Activated naive CD4-positive, alpha-beta T cell treated with anti-CD3 and anti-CD28 coated beads, Interleukin-2, amount 10 ng/mL, durations not matched to agents 7 days and 5 days (primary cell): ENCODE measurements at regions not wholly inside any gene's neighbourhood (a gene's known extent, or its start where the extent isn't known, plus 50 kb on each side); places are given as distances from the start of the nearest gene placed in this dataset.

Experiments
- CTCF ChIA-PET: fragments of 350-600 bp; sonication (Branson Sonifier 250); formaldehyde crosslinking; loops from one replicate; lab custom pipeline; 2021; ENCODE audit warnings: antibody characterized with exemption; lab: Charles Lee
- DNase-seq: peaks from one replicate; pipeline ENCODE4 v3.0.0-alpha.2; 2020
- H3K27ac Mint-ChIP-seq: one replicate; pipeline ENCODE4 v1.8.0; 2021; ENCODE audit warnings: mild to moderate bottlenecking, moderate library complexity, mixed read lengths
- H3K27me3 Mint-ChIP-seq: one replicate; pipeline ENCODE4 v1.8.0; 2021; ENCODE audit warnings: mild to moderate bottlenecking, mixed read lengths
- H3K36me3 Mint-ChIP-seq: one replicate; pipeline ENCODE4 v1.8.0; 2021; ENCODE audit warnings: mixed read lengths
- H3K4me1 Mint-ChIP-seq: one replicate; pipeline ENCODE4 v1.8.0; 2021; ENCODE audit warnings: mixed read lengths
- H3K4me3 Mint-ChIP-seq: one replicate; pipeline ENCODE4 v1.8.0; 2021; ENCODE audit warnings: mild to moderate bottlenecking, moderate library complexity, mixed read lengths
- H3K9me3 Mint-ChIP-seq: one replicate; pipeline ENCODE4 v1.8.0; 2021; ENCODE audit warnings: mixed read lengths

- Mint-ChIP-seq H3K4me3 (no peak overlapping the region), H3K36me3 (no peaks in the 10 kb centered on the region)
- CTCF ChIA-PET, result interaction anchor here (0.6 kb wide), 1 partner anchor 17 kb away, joined by 3 read pairs; no protein-coding TSS in a partner anchor
These were observed 57.6 kb downstream of the JRKL start for GRCh38 chr11:96447208-96448110.

DNA sequence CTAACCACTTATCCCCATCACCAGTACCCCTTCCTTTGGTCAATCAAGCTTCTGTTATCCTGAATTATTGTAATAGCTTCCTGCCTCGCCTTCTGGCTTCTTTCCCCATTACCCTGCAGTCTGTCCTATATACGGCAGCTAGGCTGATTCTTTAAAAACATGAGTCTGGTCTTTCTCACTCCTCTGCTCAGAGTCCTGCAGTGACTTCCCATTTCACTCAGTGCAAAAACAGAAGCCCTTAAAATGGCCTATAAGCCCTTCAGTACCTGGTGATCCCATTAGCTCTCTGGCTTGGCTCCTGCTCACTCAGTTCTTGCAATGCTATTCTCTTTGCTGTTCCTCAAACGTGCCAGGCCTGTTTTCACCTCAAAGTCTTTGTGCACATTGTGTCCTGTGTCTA, 58.4 kb downstream of the JRKL start:
- Mint-ChIP-seq H3K27me3 (peaks cover 15% of the 10 kb centered on the region), H3K4me3 (no peak overlapping the region), H3K36me3 (no peaks in the 10 kb centered on the region), H3K27ac (no peak overlapping the region), H3K4me1 (no peaks in the 10 kb centered on the region), H3K9me3 (no peaks in the 10 kb centered on the region)
- CTCF ChIA-PET, result interaction anchor here (0.6 kb wide), 1 partner anchor 16 kb away, joined by 3 read pairs; no protein-coding TSS in a partner anchor
- DNase-seq, result no peak

More at GRCh38 chr11:96447208-96448110, 57.6 kb downstream of the JRKL start:
- Mint-ChIP-seq H3K4me1 (no peaks in the 10 kb centered on the region), H3K27ac (no peak overlapping the region), H3K27me3 (peaks cover 15% of the 10 kb centered on the region), H3K9me3 (no peaks in the 10 kb centered on the region)
- no peak for DNase-seq

- no peak overlapping the region for H3K27ac Mint-ChIP-seq
- no peaks in the 10 kb centered on the region for H3K9me3 Mint-ChIP-seq
- H3K4me1 Mint-ChIP-seq, result no peaks in the 10 kb centered on the region
- H3K27me3 Mint-ChIP-seq, result peaks cover 14% of the 10 kb centered on the region
- no peak for DNase-seq
- CTCF ChIA-PET, result no interaction called here
- H3K36me3 Mint-ChIP-seq, result no peaks in the 10 kb centered on the region
- no peak overlapping the region for H3K4me3 Mint-ChIP-seq
These were observed 66.3 kb downstream of the JRKL start for GRCh38 chr11:96456111-96456510.

DNA sequence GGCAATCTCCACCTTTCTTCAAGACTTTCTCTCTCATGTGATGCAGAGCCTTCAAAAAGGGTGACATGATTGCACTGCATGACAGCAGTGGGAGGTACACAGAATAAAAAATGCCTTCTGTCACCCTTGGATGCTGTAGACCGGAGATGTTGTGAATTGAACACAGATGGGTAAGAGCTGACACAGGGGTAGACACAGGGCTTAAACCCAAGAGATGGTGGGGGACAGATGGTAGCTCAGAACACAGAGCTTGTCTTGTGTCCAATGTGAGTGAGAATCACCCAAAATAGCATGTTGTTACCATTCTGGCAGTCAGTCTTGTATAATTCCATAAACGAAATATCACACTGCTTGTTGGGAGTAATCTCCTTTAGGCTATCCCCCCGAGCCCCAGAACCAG, 69.9 kb downstream of the JRKL start:
- Mint-ChIP-seq H3K27ac (no peak overlapping the region), H3K9me3 (no peaks in the 10 kb centered on the region), H3K27me3 (peaks cover 14% of the 10 kb centered on the region), H3K4me3 (no peak overlapping the region), H3K4me1 (peaks cover 6% of the 10 kb centered on the region), H3K36me3 (no peaks in the 10 kb centered on the region)
- no peak for DNase-seq
- CTCF ChIA-PET, result no interaction called here

- CTCF ChIA-PET, result interaction anchor here (0.7 to 1.8 kb wide), 6 partner anchors 8 to 679 kb away, joined by 3 to 8 read pairs (median 3); no protein-coding TSS in a partner anchor
- H3K36me3 Mint-ChIP-seq, result no peaks in the 10 kb centered on the region
- no peak overlapping the region for H3K27ac Mint-ChIP-seq
- no peak overlapping the region for H3K4me3 Mint-ChIP-seq
- DNase-seq, result no peak
- H3K4me1 Mint-ChIP-seq, result peaks cover 7% of the 10 kb centered on the region
- H3K27me3 Mint-ChIP-seq, result peaks cover 11% of the 10 kb centered on the region
- no peaks in the 10 kb centered on the region for H3K9me3 Mint-ChIP-seq
These were observed 72.1 kb downstream of the JRKL start for GRCh38 chr11:96461871-96462270.

DNA sequence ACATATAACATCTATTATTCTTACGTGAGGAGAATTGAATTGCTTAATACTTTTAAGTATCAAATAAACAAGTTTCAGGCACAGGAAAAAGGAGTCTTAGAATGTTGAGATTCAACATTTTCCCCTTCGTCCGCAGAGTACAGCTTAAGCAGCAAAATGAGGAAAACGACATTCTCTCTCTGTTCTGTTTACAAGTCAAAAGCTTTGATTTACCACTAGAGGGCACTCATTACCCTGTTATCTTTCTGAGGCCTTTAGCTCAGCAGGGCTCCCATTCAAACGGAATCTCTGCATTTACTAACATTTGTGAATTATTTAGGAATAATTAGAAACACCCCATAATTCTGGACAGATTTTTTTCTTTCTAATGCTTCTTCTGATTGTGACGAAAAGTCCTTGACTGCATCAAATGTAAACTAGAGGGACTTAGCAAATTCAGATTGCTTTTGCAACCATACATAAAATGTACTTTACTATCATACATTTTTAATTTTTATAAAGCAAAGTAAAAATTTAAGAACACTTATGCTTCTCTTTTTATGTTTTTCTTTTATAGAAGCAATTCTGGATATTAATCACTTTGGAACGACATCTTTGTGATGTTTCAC, 75.0 kb downstream of the JRKL start:
- Mint-ChIP-seq H3K9me3 (no peaks in the 10 kb centered on the region), H3K36me3 (no peaks in the 10 kb centered on the region)
- DNase-seq, result no peak

GRCh38 chr11:96465512-96465911, 75.7 kb downstream of the JRKL start:
- Mint-ChIP-seq H3K27me3 (no peaks in the 10 kb centered on the region), H3K27ac (no peak overlapping the region), H3K9me3 (no peaks in the 10 kb centered on the region), H3K4me1 (peaks cover 7% of the 10 kb centered on the region), H3K36me3 (no peaks in the 10 kb centered on the region), H3K4me3 (no peak overlapping the region)
- CTCF ChIA-PET, result interaction anchor here (0.9 to 2.7 kb wide), 4 partner anchors 11 to 1314 kb away, joined by 3 to 12 read pairs (median 7); no protein-coding TSS in a partner anchor
- DNase-seq, result no peak

More for the DNA sequence above, 75.0 kb downstream of the JRKL start:
- H3K4me3 Mint-ChIP-seq, result no peak overlapping the region
- peaks cover 7% of the 10 kb centered on the region for H3K4me1 Mint-ChIP-seq
- CTCF ChIA-PET, result interaction anchor here (0.7 to 2.7 kb wide), 15 partner anchors 10 to 1313 kb away, joined by 3 to 12 read pairs (median 3); no protein-coding TSS in a partner anchor
- H3K27ac Mint-ChIP-seq, result no peak overlapping the region
- H3K27me3 Mint-ChIP-seq, result peaks cover 6% of the 10 kb centered on the region

GRCh38 chr11:96466607-96467006, 76.8 kb downstream of the JRKL start:
- Mint-ChIP-seq H3K9me3 (no peaks in the 10 kb centered on the region), H3K36me3 (no peaks in the 10 kb centered on the region), H3K4me3 (no peak overlapping the region), H3K27me3 (no peaks in the 10 kb centered on the region), H3K4me1 (peaks cover 7% of the 10 kb centered on the region), H3K27ac (no peak overlapping the region)
- CTCF ChIA-PET, result interaction anchor here (0.7 kb wide), 1 partner anchor 29 kb away, joined by 3 read pairs; no protein-coding TSS in a partner anchor
- no peak for DNase-seq

DNA sequence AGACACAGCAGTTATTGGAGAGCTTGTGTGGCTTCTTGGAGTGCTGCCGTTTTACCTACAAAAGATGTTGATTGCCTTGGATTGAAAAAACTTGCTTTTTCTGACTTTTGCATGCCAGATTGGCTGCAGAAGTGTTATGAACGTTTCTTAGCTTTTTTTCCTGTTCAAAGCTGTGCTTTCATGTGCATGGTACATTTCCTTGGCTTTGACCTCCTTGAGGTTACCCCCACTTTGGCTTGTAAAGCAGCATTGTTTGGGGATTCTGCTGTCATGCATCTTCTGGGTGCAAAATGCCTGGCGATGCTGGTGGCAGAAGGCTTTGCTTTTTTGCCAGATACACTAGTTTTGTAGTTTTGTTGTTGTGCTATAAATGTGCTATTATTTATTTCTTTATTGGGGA, 80.0 kb downstream of the JRKL start:
- DNase-seq, result no peak
- Mint-ChIP-seq H3K27me3 (no peaks in the 10 kb centered on the region), H3K4me1 (peaks cover under 1% of the 10 kb centered on the region), H3K9me3 (peaks cover 2% of the 10 kb centered on the region), H3K27ac (no peak overlapping the region), H3K36me3 (no peaks in the 10 kb centered on the region), H3K4me3 (no peak overlapping the region)
- CTCF ChIA-PET, result no interaction called here

DNA sequence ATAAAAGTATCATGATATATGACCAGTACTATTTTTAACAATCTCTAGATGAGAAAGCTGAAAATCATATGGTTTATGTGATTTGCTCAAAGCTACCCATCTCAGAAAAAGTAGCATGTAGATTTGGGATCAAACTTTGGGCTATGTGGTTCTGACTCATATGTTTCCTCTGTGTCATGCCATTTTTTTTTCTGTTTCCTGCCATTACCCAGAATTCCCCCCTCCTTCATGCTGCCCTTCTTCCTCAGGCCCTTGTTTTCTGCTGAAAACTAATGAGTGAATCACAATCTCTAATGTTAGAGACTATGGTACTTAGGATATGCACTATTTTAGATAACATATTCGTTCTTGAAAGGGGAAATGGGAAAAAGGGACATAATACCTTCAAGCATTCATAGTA, 80.7 kb downstream of the JRKL start:
- no peaks in the 10 kb centered on the region for H3K4me1 Mint-ChIP-seq
- H3K4me3 Mint-ChIP-seq, result no peak overlapping the region
- H3K36me3 Mint-ChIP-seq, result no peaks in the 10 kb centered on the region
- H3K27me3 Mint-ChIP-seq, result no peaks in the 10 kb centered on the region
- CTCF ChIA-PET, result no interaction called here
- H3K9me3 Mint-ChIP-seq, result peaks cover 2% of the 10 kb centered on the region
- H3K27ac Mint-ChIP-seq, result no peak overlapping the region
- DNase-seq, result no peak

- Mint-ChIP-seq H3K27me3 (no peaks in the 10 kb centered on the region), H3K4me3 (no peak overlapping the region), H3K9me3 (peaks cover 2% of the 10 kb centered on the region), H3K36me3 (no peaks in the 10 kb centered on the region), H3K27ac (no peak overlapping the region), H3K4me1 (no peaks in the 10 kb centered on the region)
- CTCF ChIA-PET, result interaction anchor here (0.7 to 0.8 kb wide), 3 partner anchors 9 to 150 kb away, joined by 3 read pairs; no protein-coding TSS in a partner anchor
- no peak for DNase-seq
These were observed 82.3 kb downstream of the JRKL start for GRCh38 chr11:96472085-96472484.

GRCh38 chr11:96474263-96474662, 84.5 kb downstream of the JRKL start:
- CTCF ChIA-PET, result interaction anchor here (0.6 to 0.7 kb wide), 2 partner anchors 10 to 11 kb away, joined by 3 read pairs; no protein-coding TSS in a partner anchor
- Mint-ChIP-seq H3K27me3 (no peaks in the 10 kb centered on the region), H3K4me3 (no peak overlapping the region), H3K27ac (no peak overlapping the region), H3K9me3 (peaks cover 2% of the 10 kb centered on the region), H3K36me3 (no peaks in the 10 kb centered on the region), H3K4me1 (no peaks in the 10 kb centered on the region)
- no peak for DNase-seq

DNA sequence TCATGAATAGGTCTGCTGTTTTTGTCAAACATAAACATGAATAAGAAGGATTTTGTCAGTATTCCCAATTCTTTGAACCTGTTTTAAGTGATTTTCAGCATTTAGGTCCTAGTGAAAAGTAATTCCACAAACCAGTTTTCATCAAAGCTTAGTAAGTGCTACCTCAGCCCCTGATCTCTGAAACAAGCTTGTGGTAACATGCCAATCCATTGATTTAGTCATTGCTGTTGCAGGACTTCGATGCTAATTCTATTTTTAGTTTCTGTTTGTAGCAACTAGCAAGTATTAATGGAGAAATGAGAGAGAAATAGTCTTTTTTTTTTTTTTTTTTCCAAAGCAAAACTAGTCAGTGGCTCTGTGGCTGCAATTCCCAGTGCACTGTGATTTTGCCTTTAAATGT, 91.4 kb downstream of the JRKL start:
- Mint-ChIP-seq H3K27me3 (no peaks in the 10 kb centered on the region), H3K4me3 (no peak overlapping the region), H3K4me1 (no peaks in the 10 kb centered on the region), H3K27ac (no peak overlapping the region), H3K9me3 (no peaks in the 10 kb centered on the region), H3K36me3 (no peaks in the 10 kb centered on the region)
- CTCF ChIA-PET, result interaction anchor here (2.8 kb wide), 1 partner anchor 17 kb away, joined by 8 read pairs; no protein-coding TSS in a partner anchor
- DNase-seq, result no peak

DNA sequence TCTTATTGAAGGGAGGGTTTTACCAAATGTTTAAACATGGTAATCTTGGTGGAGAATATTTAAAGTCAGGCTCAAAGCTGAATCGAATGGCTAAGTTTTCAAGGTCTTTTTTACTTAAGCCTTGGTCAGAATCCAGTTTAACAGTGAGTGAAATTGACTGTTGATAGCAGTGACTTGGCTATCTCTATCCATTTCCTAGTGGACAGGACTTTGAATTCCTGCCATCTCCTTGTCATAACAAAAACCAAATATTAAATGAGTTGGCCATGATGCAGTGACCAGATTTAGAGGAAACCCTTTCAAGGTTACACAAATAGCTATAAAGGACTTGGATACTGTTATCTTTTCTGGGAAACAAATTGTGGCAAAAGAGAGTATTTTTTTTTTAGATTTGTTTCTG, 92.0 kb downstream of the JRKL start:
- Mint-ChIP-seq H3K27me3 (no peaks in the 10 kb centered on the region), H3K4me3 (no peak overlapping the region), H3K36me3 (no peaks in the 10 kb centered on the region), H3K9me3 (no peaks in the 10 kb centered on the region), H3K4me1 (no peaks in the 10 kb centered on the region), H3K27ac (no peak overlapping the region)
- DNase-seq, result no peak
- CTCF ChIA-PET, result interaction anchor here (2.8 kb wide), 1 partner anchor 17 kb away, joined by 8 read pairs; no protein-coding TSS in a partner anchor
